ENCODE measurements at regions not wholly inside any gene's neighbourhood (a gene's known extent, or its start where the extent isn't known, plus 50 kb on each side); places are given as distances from the start of the nearest gene placed in this dataset.
"Not testable (repeated sequence)": the region's sequence is repeated elsewhere in the genome, so short reads cannot be mapped to it uniquely, and the experiment has no call there.

GRCh38 chr2:219868635-219869034 lies 241.2 kb downstream of the SLC4A3 start:
- Histone ChIP-seq H3K9ac (ENCODE audit: low read length) (no peak overlapping the region), H3K4me1 (ENCODE audit: control insufficient read depth, insufficient read depth, low read length) (peaks cover 26% of the 10 kb centered on the region), H3K27me3 (ENCODE audit: control insufficient read depth, insufficient read depth, low read length) (no peaks in the 10 kb centered on the region), H3K4me3 (ENCODE audit: low read depth, low read length) (no peak overlapping the region), H3K27ac (ENCODE audit: low read depth, low read length) (no peak overlapping the region), H3K36me3 (ENCODE audit: control insufficient read depth, insufficient read depth, low read length) (no peaks in the 10 kb centered on the region), H3K9me3 (ENCODE audit: control insufficient read depth, insufficient read depth, low read depth, low read length) (no peaks in the 10 kb centered on the region)

- peaks cover 35% of the 10 kb centered on the region for H3K4me1 ChIP-seq (ENCODE audit: control insufficient read depth, insufficient read depth, low read length)
- H3K27ac ChIP-seq (ENCODE audit: low read depth, low read length) = no peak overlapping the region
- no peak overlapping the region for H3K4me3 ChIP-seq (ENCODE audit: low read depth, low read length)
- H3K9me3 ChIP-seq (ENCODE audit: control insufficient read depth, insufficient read depth, low read depth, low read length) = no peaks in the 10 kb centered on the region
- no peaks in the 10 kb centered on the region for H3K27me3 ChIP-seq (ENCODE audit: control insufficient read depth, insufficient read depth, low read length)
- no peak overlapping the region for H3K9ac ChIP-seq (ENCODE audit: low read length)
- no peaks in the 10 kb centered on the region for H3K36me3 ChIP-seq (ENCODE audit: control insufficient read depth, insufficient read depth, low read length)
Measured at GRCh38 chr2:219870041-219870440, 242.6 kb downstream of the SLC4A3 start.

- Histone ChIP-seq H3K9me3 (ENCODE audit: control insufficient read depth, insufficient read depth, low read depth, low read length) (no peaks in the 10 kb centered on the region), H3K4me1 (ENCODE audit: control insufficient read depth, insufficient read depth, low read length) (peaks cover 35% of the 10 kb centered on the region), H3K9ac (ENCODE audit: low read length) (no peak overlapping the region), H3K4me3 (ENCODE audit: low read depth, low read length) (no peak overlapping the region), H3K27me3 (ENCODE audit: control insufficient read depth, insufficient read depth, low read length) (no peaks in the 10 kb centered on the region), H3K27ac (ENCODE audit: low read depth, low read length) (no peak overlapping the region), H3K36me3 (ENCODE audit: control insufficient read depth, insufficient read depth, low read length) (no peaks in the 10 kb centered on the region)
Measured at GRCh38 chr2:219871351-219871750, 243.9 kb downstream of the SLC4A3 start.

- H3K27me3 ChIP-seq (ENCODE audit: control insufficient read depth, insufficient read depth, low read length) = no peaks in the 10 kb centered on the region
- H3K9ac ChIP-seq (ENCODE audit: low read length) = no peak overlapping the region
- H3K36me3 ChIP-seq (ENCODE audit: control insufficient read depth, insufficient read depth, low read length) = no peaks in the 10 kb centered on the region
- H3K9me3 ChIP-seq (ENCODE audit: control insufficient read depth, insufficient read depth, low read depth, low read length) = no peaks in the 10 kb centered on the region
- H3K4me1 ChIP-seq (ENCODE audit: control insufficient read depth, insufficient read depth, low read length) = peaks cover 35% of the 10 kb centered on the region
- H3K4me3 ChIP-seq (ENCODE audit: low read depth, low read length) = no peak overlapping the region
- no peak overlapping the region for H3K27ac ChIP-seq (ENCODE audit: low read depth, low read length)
Measured at GRCh38 chr2:219875036-219875435, 247.6 kb downstream of the SLC4A3 start.

GRCh38 chr2:219875986-219876385 lies 248.6 kb downstream of the SLC4A3 start:
- not testable (repeated sequence) for H3K9me3 ChIP-seq (ENCODE audit: control insufficient read depth, insufficient read depth, low read depth, low read length); H3K9ac ChIP-seq (ENCODE audit: low read length); H3K36me3 ChIP-seq (ENCODE audit: control insufficient read depth, insufficient read depth, low read length); H3K4me3 ChIP-seq (ENCODE audit: low read depth, low read length); H3K27me3 ChIP-seq (ENCODE audit: control insufficient read depth, insufficient read depth, low read length); H3K27ac ChIP-seq (ENCODE audit: low read depth, low read length)
- peaks cover 32% of the 10 kb centered on the region for H3K4me1 ChIP-seq (ENCODE audit: control insufficient read depth, insufficient read depth, low read length)

- no peaks in the 10 kb centered on the region for H3K9me3 ChIP-seq (ENCODE audit: control insufficient read depth, insufficient read depth, low read depth, low read length)
- no peak overlapping the region for H3K9ac ChIP-seq (ENCODE audit: low read length)
- no peak overlapping the region for H3K4me3 ChIP-seq (ENCODE audit: low read depth, low read length)
- peaks cover 23% of the 10 kb centered on the region for H3K4me1 ChIP-seq (ENCODE audit: control insufficient read depth, insufficient read depth, low read length)
- H3K27ac ChIP-seq (ENCODE audit: low read depth, low read length) = no peak overlapping the region
- no peaks in the 10 kb centered on the region for H3K27me3 ChIP-seq (ENCODE audit: control insufficient read depth, insufficient read depth, low read length)
- H3K36me3 ChIP-seq (ENCODE audit: control insufficient read depth, insufficient read depth, low read length) = no peaks in the 10 kb centered on the region
Measured at GRCh38 chr2:219876931-219877330, 249.5 kb downstream of the SLC4A3 start.

GRCh38 chr2:219877728-219878127 lies 250.3 kb downstream of the SLC4A3 start:
- H3K4me3 ChIP-seq (ENCODE audit: low read depth, low read length) = no peak overlapping the region
- no peak overlapping the region for H3K9ac ChIP-seq (ENCODE audit: low read length)
- H3K9me3 ChIP-seq (ENCODE audit: control insufficient read depth, insufficient read depth, low read depth, low read length) = no peaks in the 10 kb centered on the region
- H3K27ac ChIP-seq (ENCODE audit: low read depth, low read length) = no peak overlapping the region
- no peaks in the 10 kb centered on the region for H3K36me3 ChIP-seq (ENCODE audit: control insufficient read depth, insufficient read depth, low read length)
- peaks cover 18% of the 10 kb centered on the region for H3K4me1 ChIP-seq (ENCODE audit: control insufficient read depth, insufficient read depth, low read length)
- no peaks in the 10 kb centered on the region for H3K27me3 ChIP-seq (ENCODE audit: control insufficient read depth, insufficient read depth, low read length)

GRCh38 chr2:219878516-219878915 lies 251.1 kb downstream of the SLC4A3 start:
- Histone ChIP-seq H3K27ac (ENCODE audit: low read depth, low read length) (no peak overlapping the region), H3K4me3 (ENCODE audit: low read depth, low read length) (no peak overlapping the region), H3K9me3 (ENCODE audit: control insufficient read depth, insufficient read depth, low read depth, low read length) (no peaks in the 10 kb centered on the region), H3K36me3 (ENCODE audit: control insufficient read depth, insufficient read depth, low read length) (no peaks in the 10 kb centered on the region), H3K9ac (ENCODE audit: low read length) (no peak overlapping the region), H3K4me1 (ENCODE audit: control insufficient read depth, insufficient read depth, low read length) (peaks cover 11% of the 10 kb centered on the region), H3K27me3 (ENCODE audit: control insufficient read depth, insufficient read depth, low read length) (no peaks in the 10 kb centered on the region)

- no peaks in the 10 kb centered on the region for H3K36me3 ChIP-seq (ENCODE audit: control insufficient read depth, insufficient read depth, low read length)
- H3K9me3 ChIP-seq (ENCODE audit: control insufficient read depth, insufficient read depth, low read depth, low read length) = no peaks in the 10 kb centered on the region
- no peak overlapping the region for H3K9ac ChIP-seq (ENCODE audit: low read length)
- H3K27ac ChIP-seq (ENCODE audit: low read depth, low read length) = no peak overlapping the region
- no peaks in the 10 kb centered on the region for H3K27me3 ChIP-seq (ENCODE audit: control insufficient read depth, insufficient read depth, low read length)
- H3K4me3 ChIP-seq (ENCODE audit: low read depth, low read length) = no peak overlapping the region
- H3K4me1 ChIP-seq (ENCODE audit: control insufficient read depth, insufficient read depth, low read length) = no peaks in the 10 kb centered on the region
Measured at GRCh38 chr2:219881851-219882250, 254.4 kb downstream of the SLC4A3 start.

- Histone ChIP-seq H3K4me3 (ENCODE audit: low read depth, low read length) (no peak overlapping the region), H3K36me3 (ENCODE audit: control insufficient read depth, insufficient read depth, low read length) (no peaks in the 10 kb centered on the region), H3K27me3 (ENCODE audit: control insufficient read depth, insufficient read depth, low read length) (no peaks in the 10 kb centered on the region), H3K27ac (ENCODE audit: low read depth, low read length) (no peak overlapping the region), H3K9ac (ENCODE audit: low read length) (no peak overlapping the region), H3K4me1 (ENCODE audit: control insufficient read depth, insufficient read depth, low read length) (no peaks in the 10 kb centered on the region), H3K9me3 (ENCODE audit: control insufficient read depth, insufficient read depth, low read depth, low read length) (no peaks in the 10 kb centered on the region)
Measured at GRCh38 chr2:219886615-219887014, 259.2 kb downstream of the SLC4A3 start.

GRCh38 chr2:219887870-219888269 lies 260.4 kb downstream of the SLC4A3 start:
- Histone ChIP-seq H3K27me3 (ENCODE audit: control insufficient read depth, insufficient read depth, low read length) (no peaks in the 10 kb centered on the region), H3K4me3 (ENCODE audit: low read depth, low read length) (no peak overlapping the region), H3K9me3 (ENCODE audit: control insufficient read depth, insufficient read depth, low read depth, low read length) (no peaks in the 10 kb centered on the region), H3K4me1 (ENCODE audit: control insufficient read depth, insufficient read depth, low read length) (no peaks in the 10 kb centered on the region), H3K9ac (ENCODE audit: low read length) (no peak overlapping the region), H3K27ac (ENCODE audit: low read depth, low read length) (no peak overlapping the region), H3K36me3 (ENCODE audit: control insufficient read depth, insufficient read depth, low read length) (no peaks in the 10 kb centered on the region)

GRCh38 chr2:219893541-219893940 lies 266.1 kb downstream of the SLC4A3 start:
- Histone ChIP-seq H3K9ac (ENCODE audit: low read length) (no peak overlapping the region), H3K4me1 (ENCODE audit: control insufficient read depth, insufficient read depth, low read length) (0 out of 2 replicates have a peak, but pooled peaks cover 3% of the 10 kb centered on the region), H3K27ac (ENCODE audit: low read depth, low read length) (no peak overlapping the region), H3K27me3 (ENCODE audit: control insufficient read depth, insufficient read depth, low read length) (no peaks in the 10 kb centered on the region), H3K4me3 (ENCODE audit: low read depth, low read length) (no peak overlapping the region), H3K9me3 (ENCODE audit: control insufficient read depth, insufficient read depth, low read depth, low read length) (no peaks in the 10 kb centered on the region; the same call in 1 of the 2 replicates), H3K36me3 (ENCODE audit: control insufficient read depth, insufficient read depth, low read length) (no peaks in the 10 kb centered on the region)

Measured in HUES6 (cell line).